DOHH2 (cell line): ENCODE measurements at regions not wholly inside any gene's neighbourhood (a gene's known extent, or its start where the extent isn't known, plus 50 kb on each side); places are given as distances from the start of the nearest gene placed in this dataset.

Experiments used
- EZH2phosphoT487 ChIP-seq: fragments of 200-600 bp; sonication (generic); IDR thresholded peaks from 2 replicates; pipeline ENCODE4 v1.6.1; 2017; ENCODE audit warnings: borderline replicate concordance, mild to moderate bottlenecking, antibody characterized with exemption, low read length, moderate library complexity, mixed read lengths
- TF ChIP-seq, protein P1 (sequence below): fragments of 200-600 bp; sonication (generic); IDR thresholded peaks from one replicate; pipeline ENCODE4 v1.5.1; 2014; ENCODE audit warnings: antibody characterized with exemption, mild to moderate bottlenecking, low read depth, low read length; ENCODE audit not compliant: poor library complexity, severe bottlenecking

- TF ChIP-seq, protein P1, sequence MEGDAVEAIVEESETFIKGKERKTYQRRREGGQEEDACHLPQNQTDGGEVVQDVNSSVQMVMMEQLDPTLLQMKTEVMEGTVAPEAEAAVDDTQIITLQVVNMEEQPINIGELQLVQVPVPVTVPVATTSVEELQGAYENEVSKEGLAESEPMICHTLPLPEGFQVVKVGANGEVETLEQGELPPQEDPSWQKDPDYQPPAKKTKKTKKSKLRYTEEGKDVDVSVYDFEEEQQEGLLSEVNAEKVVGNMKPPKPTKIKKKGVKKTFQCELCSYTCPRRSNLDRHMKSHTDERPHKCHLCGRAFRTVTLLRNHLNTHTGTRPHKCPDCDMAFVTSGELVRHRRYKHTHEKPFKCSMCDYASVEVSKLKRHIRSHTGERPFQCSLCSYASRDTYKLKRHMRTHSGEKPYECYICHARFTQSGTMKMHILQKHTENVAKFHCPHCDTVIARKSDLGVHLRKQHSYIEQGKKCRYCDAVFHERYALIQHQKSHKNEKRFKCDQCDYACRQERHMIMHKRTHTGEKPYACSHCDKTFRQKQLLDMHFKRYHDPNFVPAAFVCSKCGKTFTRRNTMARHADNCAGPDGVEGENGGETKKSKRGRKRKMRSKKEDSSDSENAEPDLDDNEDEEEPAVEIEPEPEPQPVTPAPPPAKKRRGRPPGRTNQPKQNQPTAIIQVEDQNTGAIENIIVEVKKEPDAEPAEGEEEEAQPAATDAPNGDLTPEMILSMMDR, result no peak
- TF ChIP-seq EZH2phosphoT487, result no peak
Observed at GRCh38 chr10:60728056-60728455, 50.2 kb upstream of the CDK1 start.
